HG02943 (cell line): ENCODE measurements at regions not wholly inside any gene's neighbourhood (a gene's known extent, or its start where the extent isn't known, plus 50 kb on each side); places are given as distances from the start of the nearest gene placed in this dataset.

Source experiments
- ATAC-seq: cut with Tn5 transposase; IDR thresholded peaks from one replicate; pipeline ENCODE4 v1.9.1; 2021; ENCODE audit warnings: mild to moderate bottlenecking, low read depth, moderate library complexity; ENCODE audit not compliant: unreplicated experiment

- no peak for ATAC-seq
Measured at GRCh38 chr12:114945351-114945750, 261.4 kb upstream of the TBX3 start.

DNA sequence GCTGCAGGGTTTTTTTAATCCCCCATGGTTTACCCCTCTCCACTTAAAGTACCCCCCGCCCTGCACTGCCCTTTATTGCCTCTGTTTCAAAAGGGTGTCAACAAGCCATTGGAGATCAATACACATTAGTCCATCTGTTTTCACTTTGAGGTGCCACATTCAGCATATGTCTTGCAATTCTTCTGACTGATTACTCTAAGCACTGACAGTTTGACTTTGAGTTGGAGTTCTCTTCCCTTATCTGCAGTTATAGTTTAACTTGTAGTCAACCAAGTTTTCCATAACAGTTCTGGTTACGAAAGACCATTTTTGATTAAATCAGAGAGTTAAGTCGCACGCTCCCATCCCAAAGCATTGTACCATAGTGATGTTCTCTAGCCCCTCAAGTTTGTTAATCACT lies 260.8 kb upstream of the TBX3 start:
- no peak for ATAC-seq

DNA sequence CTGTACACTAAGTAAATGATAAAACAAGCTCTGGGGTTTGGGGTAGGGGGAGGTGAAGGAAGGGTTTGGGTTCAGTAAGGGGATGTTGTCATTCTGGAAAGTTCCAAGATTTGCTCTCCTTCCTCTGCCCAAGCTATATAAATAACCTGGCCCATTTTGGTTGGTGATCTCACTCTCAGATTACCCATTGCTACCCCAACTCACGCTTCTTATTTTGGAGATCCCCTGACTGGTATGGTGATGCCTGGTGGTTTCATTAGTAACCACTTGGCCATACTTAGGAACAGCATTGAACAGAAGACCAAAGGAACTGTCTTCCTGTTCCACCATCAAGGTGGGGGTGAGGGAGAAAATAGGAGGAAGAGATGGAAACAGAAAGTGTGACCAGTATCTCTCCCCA lies 259.6 kb upstream of the TBX3 start:
- ATAC-seq: no peak

- no peak for ATAC-seq
Measured at GRCh38 chr12:114938487-114939210, 254.7 kb upstream of the TBX3 start.

GRCh38 chr12:114936148-114937079 lies 252.4 kb upstream of the TBX3 start:
- no peak for ATAC-seq

DNA sequence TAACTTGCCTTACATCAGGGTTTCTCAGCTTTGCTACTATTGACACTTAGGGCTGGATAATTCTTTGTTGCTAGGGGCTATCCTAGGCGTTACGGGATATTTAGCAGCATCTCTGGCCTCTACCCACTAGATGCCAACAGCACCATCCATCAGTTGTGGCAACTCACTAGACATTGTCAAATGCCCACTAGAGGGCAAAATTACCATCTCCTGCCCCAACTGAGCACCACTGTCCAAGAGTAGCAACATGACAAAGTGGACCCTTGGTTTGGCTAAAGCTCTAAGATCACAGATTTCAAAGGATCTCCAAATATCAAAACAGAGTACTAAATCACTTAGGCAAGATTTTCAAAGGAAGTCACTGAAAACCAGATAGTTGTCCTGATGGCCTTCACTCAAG lies 251.7 kb upstream of the TBX3 start:
- ATAC-seq: no peak

DNA sequence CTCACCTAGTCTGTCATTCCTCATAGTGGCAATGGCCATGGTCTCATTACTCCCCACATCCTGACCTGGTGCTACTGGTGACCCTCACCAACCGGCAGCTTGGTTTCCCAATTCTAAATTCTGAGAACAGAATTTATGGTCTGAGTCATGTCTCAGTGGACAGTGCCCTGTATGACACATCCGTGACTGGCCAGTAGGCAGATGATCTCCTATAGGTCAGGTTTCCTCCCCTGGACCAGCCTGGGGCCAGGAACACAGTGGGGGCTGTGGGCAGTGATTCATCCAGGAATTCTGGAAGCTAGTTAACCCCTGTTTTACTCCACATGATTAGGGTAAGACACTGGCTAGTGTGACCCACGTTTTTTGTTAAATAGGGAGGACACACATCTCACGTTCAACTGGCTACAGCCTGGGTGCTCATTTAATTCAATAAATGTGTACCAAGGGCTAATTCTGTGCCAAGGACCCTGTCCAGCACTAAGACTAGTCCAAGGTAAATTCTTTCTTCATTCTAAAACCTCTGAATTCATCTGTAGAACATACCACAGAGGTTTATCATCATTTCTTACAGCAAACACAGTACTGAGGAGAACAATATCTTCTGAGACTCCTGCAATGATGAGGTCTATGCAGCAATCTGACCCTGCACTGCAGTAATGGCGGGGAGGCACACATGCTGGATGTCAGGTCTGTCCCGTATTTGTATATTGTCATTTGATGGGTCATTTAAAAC lies 249.6 kb upstream of the TBX3 start:
- no peak for ATAC-seq

DNA sequence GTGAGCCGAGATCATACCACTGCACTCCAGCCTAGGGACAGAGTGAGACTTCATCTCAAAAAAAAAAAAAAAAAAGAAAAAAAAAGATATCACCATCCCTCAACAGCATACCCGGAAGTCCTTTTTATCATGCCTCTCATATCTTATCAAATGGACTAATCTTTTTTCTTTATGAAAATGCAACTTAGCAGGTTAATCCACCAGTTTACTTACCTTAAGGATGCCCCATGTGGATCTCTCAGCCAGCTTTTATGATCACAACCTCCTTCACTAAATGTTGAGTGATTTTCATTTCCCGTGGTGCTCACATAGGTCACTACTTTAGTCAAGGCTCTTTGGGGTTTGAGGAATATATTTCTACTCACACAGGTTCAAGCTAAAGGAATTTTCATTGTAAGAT lies 248.8 kb upstream of the TBX3 start:
- no peak for ATAC-seq

DNA sequence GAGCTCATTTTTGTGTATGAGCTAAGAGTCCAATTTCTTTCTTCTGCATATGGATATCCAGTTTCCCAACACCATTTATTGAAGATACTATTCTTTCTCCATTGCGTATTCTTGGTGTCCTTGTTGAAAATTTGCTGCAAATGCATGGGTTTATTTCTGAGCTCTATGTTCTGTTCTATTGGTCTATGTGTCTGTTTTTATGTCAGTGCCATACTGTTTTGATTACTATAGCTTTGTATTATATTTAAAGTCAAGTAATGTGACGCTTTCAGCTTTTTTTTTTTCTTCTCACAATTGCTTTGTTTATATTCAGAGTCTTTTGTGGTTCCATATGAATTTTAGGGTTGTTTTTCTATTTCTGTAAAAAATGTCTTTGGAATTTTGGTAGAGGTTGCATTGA lies 247.1 kb upstream of the TBX3 start:
- no peak for ATAC-seq

GRCh38 chr12:114926341-114926740 lies 242.4 kb upstream of the TBX3 start:
- no peak for ATAC-seq

DNA sequence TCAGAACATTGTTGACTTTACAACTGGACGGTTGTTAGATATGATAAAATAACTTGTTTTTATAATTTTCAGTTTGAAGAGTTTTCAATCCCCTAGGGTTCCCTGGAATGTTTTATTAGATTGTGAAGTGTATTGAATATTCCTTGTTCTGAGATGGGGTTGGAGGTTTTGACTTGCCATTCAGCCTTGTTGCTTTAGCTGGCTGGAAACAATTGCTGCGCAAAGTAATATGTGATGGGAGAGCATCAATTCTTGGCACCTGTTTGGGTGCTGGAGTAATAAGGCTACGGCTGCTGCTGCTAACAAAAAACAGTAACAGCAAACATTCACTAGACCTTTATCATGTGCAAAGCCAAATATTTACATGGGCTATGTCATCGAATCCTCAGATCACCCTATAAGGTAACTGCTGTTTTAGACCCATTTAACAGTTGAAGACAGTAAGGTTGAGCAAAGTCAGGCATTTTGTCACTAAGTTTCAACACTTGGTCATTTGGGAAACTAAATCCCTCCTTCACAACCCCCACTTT lies 241.0 kb upstream of the TBX3 start:
- ATAC-seq: no peak

- ATAC-seq: no peak
Measured at GRCh38 chr12:114921781-114922180, 237.8 kb upstream of the TBX3 start.

GRCh38 chr12:114920771-114921554 lies 237.0 kb upstream of the TBX3 start:
- ATAC-seq: no peak

DNA sequence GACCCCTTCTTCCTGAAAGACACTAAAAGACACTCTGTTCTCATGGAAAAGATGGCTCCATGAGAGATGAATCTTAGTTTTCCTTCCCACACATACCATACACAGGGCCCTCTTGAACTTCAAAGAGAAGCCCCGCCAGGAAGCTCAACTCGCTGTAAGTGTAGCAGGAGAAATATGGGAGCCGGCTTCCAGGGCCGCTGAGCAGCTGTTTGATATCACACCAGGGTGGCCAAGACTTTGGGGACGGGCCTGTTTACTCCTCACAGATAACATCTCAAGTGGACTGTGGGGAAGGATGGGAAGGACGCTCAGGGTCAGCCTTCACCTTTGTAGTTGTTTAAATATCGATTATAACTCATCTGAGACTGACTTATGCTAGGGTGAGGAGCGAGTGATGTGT lies 235.5 kb upstream of the TBX3 start:
- ATAC-seq: no peak

- ATAC-seq: no peak
Measured at GRCh38 chr12:114918535-114919233, 234.7 kb upstream of the TBX3 start.

GRCh38 chr12:114917953-114918352 lies 234.0 kb upstream of the TBX3 start:
- ATAC-seq: no peak

DNA sequence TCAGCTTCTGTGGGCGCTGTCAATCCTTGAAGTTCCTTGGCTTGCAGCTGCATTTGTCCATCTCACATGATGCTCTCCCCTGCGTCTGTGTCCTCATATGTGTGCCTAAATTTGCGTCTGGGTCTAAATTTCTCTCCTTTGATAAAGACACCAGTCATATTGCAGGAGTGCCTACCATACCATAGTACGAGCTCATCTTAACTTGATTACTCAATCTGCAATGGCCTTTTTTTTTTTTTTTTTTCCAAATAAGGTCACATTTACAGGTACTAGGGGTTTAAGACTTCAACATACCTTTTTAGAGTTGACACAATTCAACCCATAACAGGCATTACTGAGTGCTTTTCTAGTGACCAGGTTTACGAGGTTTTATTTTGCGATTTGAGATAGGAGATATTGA lies 233.3 kb upstream of the TBX3 start:
- no peak for ATAC-seq

DNA sequence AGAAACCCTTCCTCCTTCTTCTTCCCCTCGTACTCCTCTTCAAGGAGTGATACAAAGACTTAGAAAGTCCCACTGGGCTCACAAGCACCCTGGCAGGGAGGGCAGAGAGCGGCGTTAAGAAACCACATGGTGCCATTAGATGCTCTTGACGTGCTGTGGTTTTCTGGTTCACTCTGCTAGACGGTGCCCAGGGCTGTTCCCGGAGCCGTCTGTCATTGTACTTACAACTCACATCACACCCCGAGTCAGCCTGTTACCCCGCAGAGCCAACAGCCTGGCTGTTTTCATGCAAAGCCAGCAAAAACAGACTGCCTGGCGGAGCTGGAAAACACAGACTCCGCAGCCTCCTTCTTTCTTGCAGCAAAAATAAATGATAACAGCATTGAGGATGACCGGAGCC lies 232.6 kb upstream of the TBX3 start:
- ATAC-seq: no peak

DNA sequence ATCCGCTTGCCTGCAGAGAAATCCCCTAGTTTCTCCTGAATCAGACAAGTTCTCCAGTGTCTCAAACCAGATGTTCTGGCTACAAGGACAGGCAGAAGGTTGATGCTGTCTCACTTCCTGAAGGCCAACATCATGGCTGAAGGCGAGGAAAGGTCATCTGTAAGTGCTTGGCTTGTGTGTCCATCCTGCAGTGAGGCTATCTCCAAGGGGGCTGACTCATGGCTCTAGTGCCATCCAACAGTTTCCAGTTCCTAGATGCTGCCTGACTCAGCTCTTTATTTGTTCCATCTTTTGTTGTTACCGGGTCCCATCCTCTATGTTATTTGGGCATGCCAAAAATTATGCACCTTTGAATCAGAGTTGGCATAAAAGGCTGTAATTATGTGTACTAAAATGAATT lies 232.1 kb upstream of the TBX3 start:
- no peak for ATAC-seq
